GM23338 (cell line): ENCODE measurements at regions not wholly inside any gene's neighbourhood (a gene's known extent, or its start where the extent isn't known, plus 50 kb on each side); places are given as distances from the start of the nearest gene placed in this dataset.

Experiments used
- CREB1 ChIP-seq: fragments of 250-450 bp; sonication (Bioruptor Pico); IDR thresholded peaks from 2 replicates; pipeline ENCODE4 v1.5.0; 2020; ENCODE audit warnings: low read depth, mild to moderate bottlenecking, moderate library complexity
- EZH2 ChIP-seq: fragments of 200-600 bp; sonication (generic); IDR thresholded peaks from one replicate; pipeline ENCODE4 v1.8.0; 2017; ENCODE audit warnings: antibody characterized with exemption, mild to moderate bottlenecking, low read depth; ENCODE audit not compliant: unreplicated experiment
- EZH2phosphoT487 ChIP-seq: fragments of 200-600 bp; sonication (generic); IDR thresholded peaks from one replicate; pipeline ENCODE4 v1.8.1; 2018; ENCODE audit warnings: antibody characterized with exemption; ENCODE audit not compliant: unreplicated experiment
- JUNB ChIP-seq: IDR thresholded peaks from one replicate; pipeline ENCODE4 v1.6.1; 2016; ENCODE audit warnings: antibody characterized with exemption; ENCODE audit not compliant: unreplicated experiment
- NANOG ChIP-seq: IDR thresholded peaks from 2 replicates; pipeline ENCODE4 v1.6.1; 2016; ENCODE audit warnings: antibody characterized with exemption, borderline replicate concordance
- POLR2AphosphoS5 ChIP-seq: IDR thresholded peaks from 2 replicates; pipeline ENCODE4 v1.6.1; 2016; ENCODE audit warnings: antibody characterized with exemption, low read depth
- STAT1 ChIP-seq: IDR thresholded peaks from one replicate; pipeline ENCODE4 v1.6.1; 2016; ENCODE audit warnings: antibody characterized with exemption; ENCODE audit not compliant: unreplicated experiment
- ZNF114 ChIP-seq: fragments of 250-450 bp; sonication (Bioruptor Pico); IDR thresholded peaks from 2 replicates; pipeline ENCODE4 v1.5.0; 2020; ENCODE audit warnings: mild to moderate bottlenecking, moderate library complexity
- ZNF331 ChIP-seq: fragments of 250-450 bp; sonication (Bioruptor Pico); IDR thresholded peaks from 2 replicates; pipeline ENCODE4 v1.5.0; 2020; ENCODE audit warnings: low read depth, mild to moderate bottlenecking, moderate library complexity
- TF ChIP-seq, protein P1 (sequence below), 2 experiments: fragments of 200-600 bp in 1 of 2; sonication (generic) in 1 of 2; conservative IDR thresholded peaks; 2 replicates each; pipeline versions ENCODE4 v1.5.1 to v1.6.1; 2016 to 2017; ENCODE audit warnings: antibody characterized with exemption in 2 of 2, low read depth in 2 of 2, mild to moderate bottlenecking in 2 of 2, moderate library complexity in 1 of 2
- TF ChIP-seq, protein P2 (sequence below): IDR thresholded peaks from one replicate; pipeline ENCODE4 v1.6.1; 2018; ENCODE audit warnings: antibody characterized with exemption; ENCODE audit not compliant: unreplicated experiment
- TF ChIP-seq, protein P3 (sequence below): IDR thresholded peaks from 2 replicates; pipeline ENCODE4 v1.6.1; 2016; ENCODE audit warnings: antibody characterized with exemption

DNA sequence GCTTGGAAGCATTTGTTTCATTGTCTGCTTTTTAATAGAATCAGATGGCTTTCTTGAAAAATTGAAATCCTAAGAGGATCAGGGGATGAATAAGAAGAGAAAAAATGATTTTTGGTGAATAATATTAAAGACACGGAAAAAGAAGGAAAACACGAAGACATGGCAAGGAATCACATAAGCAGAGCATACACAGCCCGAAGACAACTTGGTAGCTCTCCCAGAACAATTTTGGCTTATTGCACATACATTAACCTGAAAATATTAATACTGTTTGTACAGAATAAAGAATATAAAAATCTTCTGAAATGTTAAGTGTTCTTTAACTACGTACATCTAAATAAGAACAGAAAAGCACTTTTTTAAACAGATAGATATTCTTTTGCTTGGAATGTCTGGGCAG is 150.0 kb downstream of the SHOX2 start:
- TF ChIP-seq POLR2AphosphoS5 (no peak), CREB1 (CRISPR knock-in tag) (no peak), EZH2 (no peak), STAT1 (no peak), EZH2phosphoT487 (no peak), ZNF331 (CRISPR knock-in tag) (no peak), JUNB (no peak), NANOG (no peak), ZNF114 (no peak)
- TF ChIP-seq, protein P1, sequence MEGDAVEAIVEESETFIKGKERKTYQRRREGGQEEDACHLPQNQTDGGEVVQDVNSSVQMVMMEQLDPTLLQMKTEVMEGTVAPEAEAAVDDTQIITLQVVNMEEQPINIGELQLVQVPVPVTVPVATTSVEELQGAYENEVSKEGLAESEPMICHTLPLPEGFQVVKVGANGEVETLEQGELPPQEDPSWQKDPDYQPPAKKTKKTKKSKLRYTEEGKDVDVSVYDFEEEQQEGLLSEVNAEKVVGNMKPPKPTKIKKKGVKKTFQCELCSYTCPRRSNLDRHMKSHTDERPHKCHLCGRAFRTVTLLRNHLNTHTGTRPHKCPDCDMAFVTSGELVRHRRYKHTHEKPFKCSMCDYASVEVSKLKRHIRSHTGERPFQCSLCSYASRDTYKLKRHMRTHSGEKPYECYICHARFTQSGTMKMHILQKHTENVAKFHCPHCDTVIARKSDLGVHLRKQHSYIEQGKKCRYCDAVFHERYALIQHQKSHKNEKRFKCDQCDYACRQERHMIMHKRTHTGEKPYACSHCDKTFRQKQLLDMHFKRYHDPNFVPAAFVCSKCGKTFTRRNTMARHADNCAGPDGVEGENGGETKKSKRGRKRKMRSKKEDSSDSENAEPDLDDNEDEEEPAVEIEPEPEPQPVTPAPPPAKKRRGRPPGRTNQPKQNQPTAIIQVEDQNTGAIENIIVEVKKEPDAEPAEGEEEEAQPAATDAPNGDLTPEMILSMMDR (conservative IDR thresholded peaks at IDR 0.05; ENCODE audit: low read depth in 2 of 2), result no peak
- TF ChIP-seq, protein P2, sequence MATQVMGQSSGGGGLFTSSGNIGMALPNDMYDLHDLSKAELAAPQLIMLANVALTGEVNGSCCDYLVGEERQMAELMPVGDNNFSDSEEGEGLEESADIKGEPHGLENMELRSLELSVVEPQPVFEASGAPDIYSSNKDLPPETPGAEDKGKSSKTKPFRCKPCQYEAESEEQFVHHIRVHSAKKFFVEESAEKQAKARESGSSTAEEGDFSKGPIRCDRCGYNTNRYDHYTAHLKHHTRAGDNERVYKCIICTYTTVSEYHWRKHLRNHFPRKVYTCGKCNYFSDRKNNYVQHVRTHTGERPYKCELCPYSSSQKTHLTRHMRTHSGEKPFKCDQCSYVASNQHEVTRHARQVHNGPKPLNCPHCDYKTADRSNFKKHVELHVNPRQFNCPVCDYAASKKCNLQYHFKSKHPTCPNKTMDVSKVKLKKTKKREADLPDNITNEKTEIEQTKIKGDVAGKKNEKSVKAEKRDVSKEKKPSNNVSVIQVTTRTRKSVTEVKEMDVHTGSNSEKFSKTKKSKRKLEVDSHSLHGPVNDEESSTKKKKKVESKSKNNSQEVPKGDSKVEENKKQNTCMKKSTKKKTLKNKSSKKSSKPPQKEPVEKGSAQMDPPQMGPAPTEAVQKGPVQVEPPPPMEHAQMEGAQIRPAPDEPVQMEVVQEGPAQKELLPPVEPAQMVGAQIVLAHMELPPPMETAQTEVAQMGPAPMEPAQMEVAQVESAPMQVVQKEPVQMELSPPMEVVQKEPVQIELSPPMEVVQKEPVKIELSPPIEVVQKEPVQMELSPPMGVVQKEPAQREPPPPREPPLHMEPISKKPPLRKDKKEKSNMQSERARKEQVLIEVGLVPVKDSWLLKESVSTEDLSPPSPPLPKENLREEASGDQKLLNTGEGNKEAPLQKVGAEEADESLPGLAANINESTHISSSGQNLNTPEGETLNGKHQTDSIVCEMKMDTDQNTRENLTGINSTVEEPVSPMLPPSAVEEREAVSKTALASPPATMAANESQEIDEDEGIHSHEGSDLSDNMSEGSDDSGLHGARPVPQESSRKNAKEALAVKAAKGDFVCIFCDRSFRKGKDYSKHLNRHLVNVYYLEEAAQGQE, result no peak
- TF ChIP-seq, protein P3, sequence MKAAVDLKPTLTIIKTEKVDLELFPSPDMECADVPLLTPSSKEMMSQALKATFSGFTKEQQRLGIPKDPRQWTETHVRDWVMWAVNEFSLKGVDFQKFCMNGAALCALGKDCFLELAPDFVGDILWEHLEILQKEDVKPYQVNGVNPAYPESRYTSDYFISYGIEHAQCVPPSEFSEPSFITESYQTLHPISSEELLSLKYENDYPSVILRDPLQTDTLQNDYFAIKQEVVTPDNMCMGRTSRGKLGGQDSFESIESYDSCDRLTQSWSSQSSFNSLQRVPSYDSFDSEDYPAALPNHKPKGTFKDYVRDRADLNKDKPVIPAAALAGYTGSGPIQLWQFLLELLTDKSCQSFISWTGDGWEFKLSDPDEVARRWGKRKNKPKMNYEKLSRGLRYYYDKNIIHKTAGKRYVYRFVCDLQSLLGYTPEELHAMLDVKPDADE, result no peak
